ENCODE measurements at regions not wholly inside any gene's neighbourhood (a gene's known extent, or its start where the extent isn't known, plus 50 kb on each side); places are given as distances from the start of the nearest gene placed in this dataset.

GRCh38 chr6:45807311-45808041 is 208.2 kb downstream of the CLIC5 start:
- TF ChIP-seq CTCF (optimal IDR thresholded peaks at IDR 0.05 in 1 of 3, IDR thresholded peaks at IDR 0.05 in 1 of 3, conservative IDR thresholded peaks at IDR 0.05 in 1 of 3; ENCODE audit: extremely low read depth in 1 of 3, insufficient read depth in 2 of 3, low read length in 3 of 3) (no peak), EZH2 (IDR thresholded peaks at IDR 0.05; ENCODE audit: low read length) (no peak)
